SKM-1 (cell line): ENCODE measurements at regions not wholly inside any gene's neighbourhood (a gene's known extent, or its start where the extent isn't known, plus 50 kb on each side); places are given as distances from the start of the nearest gene placed in this dataset.

ENCODE experiments used
- DNase-seq: peaks from one replicate; lab custom pipeline; 2025; ENCODE audit not compliant: unreplicated experiment; lab: John Stamatoyannopoulos, UW

DNA sequence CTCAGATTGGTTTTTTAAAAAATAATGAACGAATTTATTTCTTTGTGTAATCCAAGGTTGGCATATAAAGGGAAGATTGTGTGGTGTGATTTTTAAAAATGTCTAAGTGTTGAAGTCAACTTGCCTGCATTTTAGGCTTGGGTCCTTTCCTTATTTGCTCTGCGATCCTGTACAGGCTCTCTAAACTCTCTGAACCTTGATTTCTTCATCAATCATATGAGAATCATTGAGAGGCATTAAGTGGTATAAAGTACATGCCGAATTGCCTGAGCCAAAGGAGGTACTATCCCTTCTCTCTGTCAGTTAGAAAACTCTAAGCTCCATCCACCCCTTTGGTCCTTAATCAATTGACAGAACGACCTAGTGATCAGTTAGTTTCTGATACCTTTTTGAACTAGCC, 440.4 kb upstream of the MEX3C start:
- no peak for DNase-seq

DNA sequence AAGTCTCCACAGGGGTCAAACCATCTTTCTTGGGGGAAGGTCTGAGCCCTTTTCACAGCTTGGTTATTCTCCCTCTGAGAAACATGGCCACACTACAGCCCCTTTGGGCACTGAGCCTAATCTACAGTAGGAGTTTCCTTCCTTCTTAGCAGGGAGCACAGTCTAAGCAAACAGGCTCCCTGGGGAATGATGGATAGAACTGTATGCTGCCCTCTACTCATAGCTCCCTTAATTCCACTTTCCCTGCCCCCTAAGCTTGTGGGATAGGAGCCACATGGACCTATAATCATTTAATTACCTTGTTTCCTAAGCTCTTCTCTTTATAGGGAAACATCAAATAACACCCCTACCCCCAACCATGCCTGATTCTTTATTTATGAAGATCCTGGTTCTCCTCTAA, 442.1 kb upstream of the MEX3C start:
- no peak for DNase-seq

DNA sequence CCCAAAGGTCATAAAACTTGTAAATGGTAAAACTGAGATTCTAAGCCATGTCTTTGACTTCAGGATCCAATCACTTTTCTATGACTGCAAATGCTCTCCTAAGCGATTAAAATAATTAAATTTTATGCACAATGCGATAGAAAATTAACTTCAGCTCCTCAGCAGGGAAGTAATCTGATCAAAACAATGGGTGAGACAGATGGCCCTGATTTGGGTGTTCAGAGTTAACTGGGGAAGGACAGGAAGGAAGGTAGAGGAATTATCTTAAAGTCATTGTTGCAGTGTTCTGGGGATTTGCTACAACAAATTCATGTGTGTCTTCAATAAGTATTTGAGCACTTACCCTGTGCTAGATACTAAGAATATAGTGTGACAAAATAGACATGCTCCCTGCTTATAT, 446.0 kb upstream of the MEX3C start:
- no peak for DNase-seq

DNA sequence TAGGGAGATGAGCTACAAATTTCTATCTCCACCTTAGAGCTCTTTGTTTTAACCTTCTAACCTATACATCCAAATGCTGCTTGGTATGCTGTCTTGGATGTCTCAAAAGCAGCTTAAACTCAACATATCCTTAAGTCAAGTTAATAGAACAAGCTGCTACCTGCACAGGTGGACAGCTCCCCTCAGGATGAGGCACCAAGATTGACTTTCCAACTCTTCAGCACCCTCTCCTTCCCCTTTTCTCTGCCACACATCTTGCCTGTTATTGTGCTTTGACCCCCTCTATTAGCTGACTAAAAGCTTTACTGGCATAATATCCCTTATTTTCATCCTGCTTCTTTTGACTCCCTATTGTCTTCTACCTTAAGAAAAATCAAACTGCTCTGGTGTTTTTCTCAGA, 448.1 kb upstream of the MEX3C start:
- no peak for DNase-seq

DNA sequence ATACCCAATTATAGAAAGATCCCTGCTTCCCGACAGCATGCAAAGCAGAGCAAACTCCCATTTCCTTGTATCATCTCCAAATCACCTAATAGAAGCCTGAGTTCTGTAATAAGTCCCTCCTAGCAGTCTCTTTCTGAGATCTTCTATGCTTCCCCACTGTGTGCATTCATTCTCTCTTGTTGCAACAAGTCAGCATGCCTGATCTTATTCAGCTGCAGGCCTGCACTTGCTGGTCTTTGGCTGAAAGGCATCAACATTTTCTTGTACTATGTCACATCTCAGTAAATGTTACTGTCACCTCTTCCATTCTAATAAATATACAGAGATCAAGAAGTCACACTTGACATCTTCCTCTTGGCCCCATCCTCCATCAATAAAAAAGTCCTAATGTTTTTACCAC, 449.9 kb upstream of the MEX3C start:
- DNase-seq, result no peak

DNA sequence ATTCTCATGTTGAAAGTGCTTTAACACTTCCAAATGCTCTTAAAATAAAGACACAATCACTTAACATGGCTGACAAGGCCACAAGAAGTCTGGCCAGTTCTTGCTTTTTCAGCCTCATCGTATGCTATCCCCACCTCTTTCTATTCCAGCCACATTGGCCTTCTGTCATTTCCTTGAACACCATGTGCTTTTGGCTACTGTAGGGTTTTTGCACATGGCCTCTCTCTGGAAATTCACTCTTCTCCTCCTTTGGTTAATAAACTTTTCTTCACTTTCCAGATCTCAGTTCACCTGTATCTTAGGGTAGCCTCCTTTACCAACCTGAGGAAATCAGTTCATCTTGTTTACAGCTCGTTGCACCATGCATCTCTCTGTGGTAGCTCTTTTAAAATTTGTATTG, 450.5 kb upstream of the MEX3C start:
- DNase-seq, result no peak

DNA sequence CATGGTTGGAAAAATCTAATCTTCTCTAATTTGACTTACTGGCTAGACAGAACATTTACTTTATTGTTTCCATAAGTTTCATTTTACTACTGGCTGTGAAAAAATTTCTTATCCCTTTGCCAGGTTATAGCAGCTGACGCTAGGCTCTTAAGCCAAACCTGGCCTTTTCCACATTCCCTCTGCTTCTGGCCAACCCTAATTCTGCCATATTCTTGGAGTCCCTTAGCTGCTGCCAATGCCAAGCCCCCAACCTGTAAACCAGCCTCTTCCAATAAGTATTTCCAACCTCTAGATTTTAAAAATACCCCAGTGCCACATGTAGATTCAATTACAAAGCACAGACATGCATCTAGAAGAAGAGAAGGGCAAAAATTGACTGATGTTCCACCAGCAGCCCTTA, 452.3 kb upstream of the MEX3C start:
- no peak for DNase-seq

DNA sequence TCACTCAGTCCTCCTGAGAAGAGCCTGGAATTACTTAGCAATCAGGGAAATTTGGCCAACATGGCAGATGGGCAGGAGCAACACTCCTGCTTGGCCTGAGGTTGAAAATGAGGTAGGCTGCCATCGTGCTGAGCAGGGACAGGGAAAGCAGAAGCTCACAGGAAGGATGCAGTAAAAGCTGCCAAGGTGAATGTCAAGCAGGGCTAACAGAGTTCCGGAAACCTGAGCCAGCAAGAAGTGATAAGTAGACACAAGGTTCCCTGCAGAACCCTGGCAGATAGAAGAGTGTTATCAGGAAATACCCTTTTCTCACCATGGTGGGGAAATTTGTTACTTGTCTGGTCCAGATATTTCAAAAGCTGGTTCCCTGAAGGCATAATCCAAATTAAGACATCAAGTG, 454.3 kb upstream of the MEX3C start:
- no peak for DNase-seq

DNA sequence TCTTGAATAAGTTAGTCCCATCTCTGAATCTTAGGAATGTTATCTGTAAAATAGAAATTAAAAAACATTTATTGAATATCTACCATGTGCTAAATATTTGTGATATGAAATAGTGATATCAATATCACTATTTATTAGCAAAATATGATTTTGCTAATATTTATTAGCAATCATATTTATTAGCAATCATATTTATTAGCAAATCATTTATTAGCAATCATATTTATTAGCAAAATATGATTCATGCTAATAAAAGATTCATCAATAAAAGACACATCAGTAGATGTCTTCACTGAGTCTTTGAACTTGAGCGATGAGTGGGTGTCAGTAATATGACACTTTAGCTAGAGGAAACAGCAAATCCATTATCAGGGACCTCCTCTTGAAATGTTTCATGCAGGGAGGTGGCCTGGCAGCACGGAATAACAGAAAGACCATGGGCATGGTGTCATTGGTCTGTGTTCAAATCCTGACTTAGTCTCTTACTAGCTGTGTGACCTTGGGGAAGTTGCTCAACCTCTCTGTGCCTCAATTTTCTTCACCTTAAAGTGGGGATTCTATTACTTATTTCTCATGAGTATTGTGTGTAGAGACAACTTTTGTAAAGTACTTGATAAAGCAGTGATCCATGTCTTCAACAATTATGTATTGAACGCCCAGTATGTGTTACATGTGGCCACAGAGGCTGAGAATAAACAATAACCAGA, 456.2 kb upstream of the MEX3C start:
- DNase-seq, result no peak

DNA sequence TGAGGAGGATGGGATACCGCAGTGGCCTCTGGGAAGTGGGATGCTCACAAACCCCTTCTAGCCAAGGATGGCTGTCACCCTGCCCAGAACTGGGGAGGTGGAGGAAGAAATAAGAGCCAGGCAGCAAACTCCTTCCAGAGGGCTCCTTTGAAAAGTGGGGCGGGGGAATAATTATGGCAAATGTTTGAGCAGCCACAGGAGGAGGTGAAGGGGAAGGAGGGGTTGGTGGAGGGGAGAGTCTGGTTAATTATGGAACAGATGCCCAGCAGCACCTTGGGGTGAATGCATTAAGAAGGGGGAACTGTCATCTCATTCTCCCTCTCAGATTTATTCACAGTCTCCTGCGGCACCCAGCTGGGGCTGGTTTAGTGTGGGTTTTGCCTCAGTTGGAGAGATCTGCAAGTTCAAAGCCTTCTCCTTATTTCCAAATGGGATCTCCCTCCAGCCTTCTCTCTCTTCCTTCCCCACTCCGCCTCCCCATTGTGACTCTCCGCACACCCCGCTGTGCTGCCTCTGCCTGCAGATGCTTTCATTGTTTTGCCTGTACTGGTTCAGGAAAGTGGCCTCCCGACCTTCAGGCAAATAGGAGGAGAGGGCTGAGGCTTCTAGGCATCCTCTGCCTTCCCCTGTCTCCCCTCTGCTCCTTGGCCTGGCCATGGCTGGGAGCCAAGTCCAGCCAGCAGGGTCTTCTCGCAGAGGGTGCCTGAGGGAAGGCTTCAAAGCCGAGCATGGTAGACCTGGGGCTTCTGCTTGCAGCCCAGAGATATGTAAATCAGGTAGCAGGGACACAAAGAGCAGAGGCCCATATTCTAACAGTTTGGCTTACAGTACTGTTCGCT, 457.2 kb upstream of the MEX3C start:
- DNase-seq, result no peak

DNA sequence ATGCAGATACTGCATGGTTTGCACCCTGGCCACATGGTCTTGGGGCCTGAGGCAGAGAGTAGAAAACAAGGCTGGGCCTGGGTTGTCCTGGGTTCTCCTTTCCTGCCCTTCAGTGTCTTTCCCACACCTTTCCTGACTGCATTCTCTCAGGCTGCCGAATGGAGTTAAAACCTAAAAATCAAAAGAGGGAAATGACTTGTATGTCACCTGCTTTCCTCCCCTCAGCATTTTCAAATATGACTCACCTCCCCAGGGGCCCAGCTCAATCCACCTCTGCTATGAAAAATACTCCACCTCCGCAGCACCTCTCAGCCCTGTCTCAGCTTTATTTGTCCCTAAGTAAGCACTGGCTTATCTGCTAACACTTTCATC, 457.8 kb upstream of the MEX3C start:
- DNase-seq, result no peak

DNA sequence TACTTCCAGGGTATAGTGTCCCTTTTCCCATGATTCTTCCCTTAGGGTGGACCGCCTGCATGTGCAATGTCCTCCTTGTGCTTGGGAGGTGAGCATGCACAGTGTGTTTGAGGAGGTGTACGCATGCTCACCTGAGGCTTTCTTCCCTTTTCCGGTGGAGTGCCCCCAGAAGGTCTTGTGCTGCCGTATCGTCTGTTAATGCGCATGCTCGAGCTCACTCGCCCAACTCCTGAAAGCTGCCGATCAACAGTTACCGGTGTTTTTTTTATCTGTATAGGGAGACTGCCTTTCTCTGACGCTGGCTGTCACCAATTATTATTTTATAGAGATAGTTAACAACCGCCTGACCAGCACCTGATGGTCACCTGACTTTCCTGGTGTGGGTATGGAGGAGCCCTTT, 458.8 kb upstream of the MEX3C start:
- no peak for DNase-seq

DNA sequence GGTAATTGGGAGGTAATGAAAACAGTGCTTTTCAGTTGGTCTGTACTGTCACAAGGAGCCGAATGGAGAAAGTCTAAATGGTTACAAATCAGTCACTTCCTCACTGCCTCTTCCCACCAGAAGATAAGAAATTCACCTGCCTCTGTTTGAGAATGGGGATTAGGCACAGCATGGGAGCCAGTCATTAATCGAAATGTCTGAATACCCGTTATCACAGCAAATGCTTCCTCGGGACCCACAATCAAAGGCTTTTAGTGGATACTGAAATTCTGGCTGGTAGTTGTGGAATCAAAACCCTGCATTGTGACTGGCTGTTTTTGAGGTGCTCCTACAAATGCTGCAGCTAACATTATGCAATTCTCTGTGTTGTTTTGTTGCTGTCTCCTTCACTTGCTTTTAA, 461.0 kb upstream of the MEX3C start:
- no peak for DNase-seq

DNA sequence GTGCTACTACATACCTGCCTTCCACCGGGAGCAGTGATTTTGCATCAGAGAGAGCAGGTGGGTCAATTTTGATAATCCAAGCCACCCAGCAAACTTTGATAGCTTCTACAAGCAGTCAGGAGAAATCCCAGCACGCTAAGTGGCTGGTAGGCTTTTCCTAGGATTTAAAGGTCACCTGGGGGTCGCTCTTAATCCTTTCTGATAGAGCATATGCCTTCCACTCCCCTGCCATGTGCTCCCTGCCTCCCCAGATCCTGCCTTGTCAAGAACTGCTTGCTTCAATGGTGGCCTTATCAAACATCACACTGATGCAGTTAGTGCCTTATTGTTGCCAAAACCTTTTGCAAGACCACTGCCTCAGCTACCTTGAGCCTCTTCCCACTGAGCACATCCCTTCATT, 462.3 kb upstream of the MEX3C start:
- no peak for DNase-seq

DNA sequence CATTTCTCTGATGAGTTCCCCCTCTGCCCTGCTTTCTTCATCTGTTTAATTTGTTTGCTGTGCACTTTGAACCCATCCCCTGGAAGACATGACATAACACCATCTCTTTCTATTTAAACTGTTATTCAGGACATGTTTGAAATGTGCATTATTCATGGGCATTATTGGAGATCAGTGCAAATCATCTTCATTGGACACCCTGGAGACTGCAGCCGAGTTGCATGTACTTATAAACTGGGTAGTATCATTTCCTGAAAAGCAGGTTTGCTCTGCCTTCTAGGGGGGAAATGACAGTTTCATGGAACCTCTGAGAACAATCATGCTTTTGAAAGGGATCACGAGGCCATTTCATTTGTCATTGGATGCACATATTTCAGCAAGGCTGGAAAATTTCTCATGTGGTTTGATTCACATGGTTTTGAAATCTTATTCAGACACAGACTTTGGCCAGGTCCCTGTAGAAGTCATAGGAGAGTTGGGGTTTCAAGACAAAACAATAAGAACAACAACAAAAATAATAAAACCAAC, 462.8 kb upstream of the MEX3C start:
- DNase-seq, result no peak

DNA sequence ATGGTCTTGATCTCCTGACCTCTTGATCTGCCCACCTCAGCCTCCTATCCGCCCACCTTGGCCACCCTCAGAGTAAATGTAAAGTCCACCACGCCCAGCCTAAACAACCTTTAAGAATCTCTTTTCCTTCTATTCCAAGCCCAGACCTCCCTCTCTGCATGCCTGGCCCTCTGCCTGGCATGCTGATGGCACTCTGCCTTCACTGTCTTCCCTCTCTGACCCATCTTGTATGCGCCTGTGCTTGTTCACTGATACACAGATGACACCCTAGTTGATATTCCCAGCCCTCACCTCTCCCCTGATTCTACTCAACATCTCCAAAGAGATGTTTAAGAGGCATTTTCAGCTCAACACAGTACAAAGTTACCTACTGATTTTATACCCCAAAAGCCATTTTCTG, 466.8 kb upstream of the MEX3C start:
- no peak for DNase-seq

DNA sequence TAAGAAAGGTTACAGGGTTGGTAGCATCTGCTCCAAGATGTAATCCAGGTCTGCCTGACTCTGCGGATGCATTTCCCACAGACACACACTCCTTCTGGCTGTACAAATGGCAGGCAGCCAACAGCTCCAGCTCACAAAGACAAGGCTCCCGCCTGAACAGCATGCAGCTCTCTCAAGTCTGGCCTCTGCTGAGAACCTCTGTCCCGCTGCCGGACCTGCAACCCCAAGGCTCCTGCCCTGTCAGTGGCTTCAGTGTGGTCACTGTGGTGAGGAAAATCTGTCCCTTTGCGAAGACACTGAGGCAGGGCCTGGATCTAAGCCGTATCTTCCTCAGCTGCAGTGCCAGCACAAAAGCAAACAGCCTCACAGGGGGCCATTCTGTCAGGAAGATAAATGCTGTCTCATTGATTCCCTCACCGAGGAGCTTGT, 469.3 kb upstream of the MEX3C start:
- DNase-seq, result no peak

DNA sequence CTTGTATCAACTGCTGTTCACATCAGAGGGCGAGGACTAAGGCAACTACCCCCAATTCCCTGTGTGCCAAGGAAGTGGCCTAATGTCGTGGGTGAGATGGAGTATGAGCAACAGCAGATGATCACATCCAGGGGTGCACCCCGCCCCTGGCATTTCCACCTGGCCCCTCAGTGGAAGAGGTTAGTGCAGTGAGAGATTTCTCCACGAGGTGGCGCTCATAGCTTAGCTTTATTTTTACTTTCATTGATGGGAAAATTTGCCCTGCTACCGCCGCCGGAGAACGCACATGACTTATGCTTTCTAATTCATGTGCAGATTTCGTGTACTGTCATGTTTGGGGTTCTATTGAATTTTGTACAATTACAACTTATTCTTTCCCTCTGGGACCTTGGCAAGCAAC, 470.6 kb upstream of the MEX3C start:
- peak; percentile 29 for DNase-seq

DNA sequence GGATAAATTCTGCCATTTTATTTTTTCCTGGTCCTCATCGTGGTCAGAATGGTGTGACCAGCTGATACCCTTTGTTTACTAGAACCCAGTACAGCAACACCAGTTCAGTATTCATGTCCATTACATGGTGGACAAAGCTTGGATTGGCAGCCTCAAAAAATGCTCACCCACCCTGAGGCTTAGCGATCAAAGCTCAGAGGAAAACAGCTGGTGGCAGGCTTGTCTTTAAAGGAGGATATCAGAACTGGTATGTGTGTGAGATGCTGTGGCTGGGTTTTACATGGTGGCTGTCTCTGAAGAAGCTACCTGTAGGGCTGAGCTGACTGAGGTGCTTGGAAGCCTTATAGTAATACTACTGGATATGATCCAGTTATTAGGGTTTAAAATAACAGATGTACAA, 471.1 kb upstream of the MEX3C start:
- no peak for DNase-seq

DNA sequence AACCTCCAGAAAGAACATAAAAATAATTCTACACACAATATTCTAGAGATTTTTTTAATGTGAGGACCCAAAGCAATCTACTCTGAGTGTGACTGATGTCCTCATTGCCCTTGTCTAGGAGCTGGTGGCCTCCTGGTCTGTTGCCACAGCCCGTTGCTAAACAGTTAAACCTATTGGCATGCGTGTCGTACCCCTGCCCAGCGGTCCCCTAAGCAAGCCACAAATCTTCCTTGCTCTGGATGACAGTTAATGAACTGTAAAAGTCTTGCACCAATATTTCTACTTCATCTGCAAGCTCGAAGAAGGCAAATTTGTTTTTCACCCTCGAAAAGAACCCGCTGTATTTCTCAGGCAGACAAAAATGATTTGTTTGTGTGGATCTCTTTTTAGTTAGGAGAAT, 489.1 kb upstream of the MEX3C start:
- DNase-seq, result no peak

DNA sequence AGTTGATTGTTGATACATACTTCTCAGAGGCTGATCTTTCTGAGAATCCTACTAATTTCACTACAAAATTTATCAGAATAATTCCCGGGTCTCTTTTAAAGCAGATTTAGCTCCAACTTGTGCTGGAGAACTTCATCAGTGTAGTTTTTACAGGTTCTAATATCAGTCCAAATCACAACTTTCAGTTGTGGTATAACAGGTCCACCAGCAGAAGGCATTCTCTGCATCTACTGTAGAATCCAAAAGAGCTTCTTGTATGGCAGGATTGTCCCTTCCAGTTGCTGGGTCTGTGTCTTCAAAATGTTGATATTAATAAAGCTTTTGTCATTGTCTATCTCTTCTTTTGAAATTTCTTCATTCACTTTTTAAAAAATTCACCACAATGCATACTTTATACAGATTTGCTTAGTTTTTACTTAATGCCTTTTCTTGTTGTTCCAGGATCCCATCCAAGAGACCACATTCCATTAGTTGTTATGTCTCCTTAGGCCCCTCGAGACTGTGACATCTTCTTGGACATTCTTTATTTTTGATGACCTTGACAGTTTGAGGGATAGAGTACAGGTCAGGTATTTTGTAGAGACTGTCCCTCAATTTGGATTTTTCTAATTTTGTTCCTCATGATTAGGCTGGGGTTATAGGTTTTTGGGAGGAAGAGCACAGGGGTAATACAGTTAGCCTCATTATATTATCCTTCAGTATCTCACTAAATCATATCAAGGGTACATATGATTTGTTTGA, 490.5 kb upstream of the MEX3C start:
- no peak for DNase-seq

DNA sequence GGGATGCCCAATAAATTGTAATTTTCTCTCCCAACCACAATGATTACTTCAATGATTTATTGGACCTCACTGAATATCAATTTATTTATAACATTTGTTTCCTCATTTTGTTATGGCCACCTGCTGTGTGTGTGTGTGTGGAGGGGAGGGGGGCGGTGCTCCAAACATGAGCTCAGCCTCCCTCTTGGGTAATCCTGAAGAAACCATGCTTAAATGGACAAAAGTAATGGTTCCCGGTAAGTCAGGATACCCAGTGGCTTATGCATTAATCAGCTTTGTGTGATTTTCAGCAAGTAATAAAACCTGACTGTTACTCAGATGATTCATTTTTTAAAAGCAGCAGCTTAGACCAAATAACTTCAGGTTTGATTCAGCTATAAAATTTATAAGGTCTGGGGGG, 495.1 kb upstream of the MEX3C start:
- DNase-seq, result no peak
